ENCODE measurements at regions not wholly inside any gene's neighbourhood (a gene's known extent, or its start where the extent isn't known, plus 50 kb on each side); places are given as distances from the start of the nearest gene placed in this dataset.

DNA sequence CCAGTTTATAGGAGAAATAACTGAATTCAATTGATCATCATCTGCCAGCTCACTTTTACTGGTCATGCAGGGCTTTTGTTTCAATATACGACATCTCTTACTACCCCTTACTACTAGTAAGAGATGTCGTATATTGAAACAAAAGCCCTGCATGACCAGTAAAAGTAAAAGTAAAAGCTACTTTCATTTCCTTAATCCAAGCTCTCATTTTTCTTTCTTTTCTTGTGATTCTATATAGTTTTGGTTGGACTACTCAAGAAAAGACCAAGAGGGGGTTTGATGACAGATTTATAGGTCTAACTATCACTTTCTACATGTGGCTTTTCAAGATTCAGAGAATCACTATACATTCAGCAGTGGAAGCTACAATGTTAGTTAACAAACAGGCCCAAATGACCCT, 1237.3 kb downstream of the ROBO2 start:
- Mint-ChIP-seq H3K9me3 (peaks cover 0 to 4% (median 0%) of the 10 kb centered on the region in 7 donors), H3K27ac (no peak overlapping the region), H3K36me3 (no peaks in the 10 kb centered on the region), H3K4me3 (no peak overlapping the region), H3K27me3 (ENCODE audit: low read depth in 3 of 3) (peaks cover 0 to 2% (median 0%) of the 10 kb centered on the region in 3 donors), H3K4me1 (no peaks in the 10 kb centered on the region)
- Histone ChIP-seq H3K4me3 (replicated peaks in 1 of 3; ENCODE audit: low read depth in 2 of 3, low read length in 3 of 3) (no peak overlapping the region), H2AFZ (ENCODE audit: insufficient read depth, low read depth, low read length, poor library complexity, severe bottlenecking) (no peak overlapping the region), H3K27me3 (ENCODE audit: control insufficient read depth in 2 of 2, insufficient read depth in 2 of 2, low read length in 2 of 2) (no peaks in the 10 kb centered on the region), H3K4me2 (replicated peaks; ENCODE audit: extremely low read depth, low read length, poor library complexity, severe bottlenecking) (no peak overlapping the region), H3K27ac (ENCODE audit: low read depth in 1 of 2, low read length in 2 of 2) (no peak overlapping the region), H4K20me1 (ENCODE audit: insufficient read depth, low read length) (no peaks in the 10 kb centered on the region), H3K9me3 (replicated peaks in 1 of 2; ENCODE audit: control insufficient read depth in 1 of 2, insufficient read depth in 1 of 2, low read length in 2 of 2) (peaks cover 0 to 12% of the 10 kb centered on the region in 2 donors), H3K79me2 (ENCODE audit: insufficient read depth, low read length) (no peaks in the 10 kb centered on the region), H3K9ac (ENCODE audit: insufficient read depth, low read length, poor library complexity, severe bottlenecking) (no peak overlapping the region), H3K36me3 (replicated peaks in 1 of 2; ENCODE audit: control insufficient read depth in 1 of 2, insufficient read depth in 2 of 2, low read length in 2 of 2) (no peaks in the 10 kb centered on the region), H3K4me1 (ENCODE audit: control insufficient read depth in 1 of 2, insufficient read depth in 2 of 2, low read length in 2 of 2) (no peaks in the 10 kb centered on the region)
- no CpG with 5 or more reads among the region's 2 CpGs for WGBS (ENCODE audit: insufficient coverage)
- intact Hi-C loops (cut with micrococcal nuclease): no loop called here
- TF ChIP-seq, protein P1, sequence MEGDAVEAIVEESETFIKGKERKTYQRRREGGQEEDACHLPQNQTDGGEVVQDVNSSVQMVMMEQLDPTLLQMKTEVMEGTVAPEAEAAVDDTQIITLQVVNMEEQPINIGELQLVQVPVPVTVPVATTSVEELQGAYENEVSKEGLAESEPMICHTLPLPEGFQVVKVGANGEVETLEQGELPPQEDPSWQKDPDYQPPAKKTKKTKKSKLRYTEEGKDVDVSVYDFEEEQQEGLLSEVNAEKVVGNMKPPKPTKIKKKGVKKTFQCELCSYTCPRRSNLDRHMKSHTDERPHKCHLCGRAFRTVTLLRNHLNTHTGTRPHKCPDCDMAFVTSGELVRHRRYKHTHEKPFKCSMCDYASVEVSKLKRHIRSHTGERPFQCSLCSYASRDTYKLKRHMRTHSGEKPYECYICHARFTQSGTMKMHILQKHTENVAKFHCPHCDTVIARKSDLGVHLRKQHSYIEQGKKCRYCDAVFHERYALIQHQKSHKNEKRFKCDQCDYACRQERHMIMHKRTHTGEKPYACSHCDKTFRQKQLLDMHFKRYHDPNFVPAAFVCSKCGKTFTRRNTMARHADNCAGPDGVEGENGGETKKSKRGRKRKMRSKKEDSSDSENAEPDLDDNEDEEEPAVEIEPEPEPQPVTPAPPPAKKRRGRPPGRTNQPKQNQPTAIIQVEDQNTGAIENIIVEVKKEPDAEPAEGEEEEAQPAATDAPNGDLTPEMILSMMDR (IDR thresholded peaks at IDR 0.05): no peak
- DNase-seq: no peak

DNA sequence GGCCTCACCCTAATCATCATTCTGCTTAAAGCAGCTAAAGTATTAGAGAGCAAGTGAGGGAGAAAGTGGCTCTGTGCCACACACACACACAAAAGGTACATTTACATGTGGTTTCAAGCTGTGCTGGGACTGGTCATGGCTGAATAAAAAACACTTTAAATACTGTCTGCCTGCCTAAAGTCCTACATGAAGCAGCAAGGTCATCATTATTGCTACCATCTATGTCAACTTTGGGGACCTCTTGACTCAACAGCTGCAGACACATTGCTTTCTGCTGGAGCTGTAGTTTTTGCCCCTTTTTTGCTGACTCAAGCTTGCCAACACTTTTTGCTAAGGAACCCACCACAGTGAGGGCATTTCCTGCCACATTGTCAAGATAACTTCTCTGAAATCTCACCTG, 1237.9 kb downstream of the ROBO2 start:
- Histone ChIP-seq H4K20me1 (ENCODE audit: insufficient read depth, low read length) (no peaks in the 10 kb centered on the region), H3K4me1 (ENCODE audit: control insufficient read depth in 1 of 2, insufficient read depth in 2 of 2, low read length in 2 of 2) (no peaks in the 10 kb centered on the region), H3K9me3 (replicated peaks in 1 of 2; ENCODE audit: control insufficient read depth in 1 of 2, insufficient read depth in 1 of 2, low read length in 2 of 2) (peaks cover 0 to 12% of the 10 kb centered on the region in 2 donors), H3K79me2 (ENCODE audit: insufficient read depth, low read length) (no peaks in the 10 kb centered on the region), H3K36me3 (replicated peaks in 1 of 2; ENCODE audit: control insufficient read depth in 1 of 2, insufficient read depth in 2 of 2, low read length in 2 of 2) (no peaks in the 10 kb centered on the region), H3K27me3 (ENCODE audit: control insufficient read depth in 2 of 2, insufficient read depth in 2 of 2, low read length in 2 of 2) (no peaks in the 10 kb centered on the region), H2AFZ (ENCODE audit: insufficient read depth, low read depth, low read length, poor library complexity, severe bottlenecking) (no peak overlapping the region), H3K4me2 (replicated peaks; ENCODE audit: extremely low read depth, low read length, poor library complexity, severe bottlenecking) (no peak overlapping the region), H3K27ac (ENCODE audit: low read depth in 1 of 2, low read length in 2 of 2) (no peak overlapping the region), H3K4me3 (replicated peaks in 1 of 3; ENCODE audit: low read depth in 2 of 3, low read length in 3 of 3) (no peak overlapping the region), H3K9ac (ENCODE audit: insufficient read depth, low read length, poor library complexity, severe bottlenecking) (no peak overlapping the region)
- H3K27me3 Mint-ChIP-seq (ENCODE audit: low read depth in 3 of 3): peaks cover 0 to 2% (median 0%) of the 10 kb centered on the region in 3 donors
- no peak for DNase-seq
- peaks cover 0 to 4% (median 0%) of the 10 kb centered on the region in 7 donors for H3K9me3 Mint-ChIP-seq
- no peak overlapping the region for H3K27ac Mint-ChIP-seq
- H3K4me3 Mint-ChIP-seq: no peak overlapping the region
- TF ChIP-seq, protein P1 (IDR thresholded peaks at IDR 0.05): no peak
- H3K4me1 Mint-ChIP-seq: no peaks in the 10 kb centered on the region
- H3K36me3 Mint-ChIP-seq: no peaks in the 10 kb centered on the region
- intact Hi-C loops (cut with micrococcal nuclease): no loop called here

Measured in CD14-positive monocyte (primary cell).